ENCODE measurements at regions not wholly inside any gene's neighbourhood (a gene's known extent, or its start where the extent isn't known, plus 50 kb on each side); places are given as distances from the start of the nearest gene placed in this dataset.
"Not testable (repeated sequence)": the region's sequence is repeated elsewhere in the genome, so short reads cannot be mapped to it uniquely, and the experiment has no call there.

- not testable (repeated sequence) for DNase-seq
Observed at GRCh38 chr4:131883181-131883580, 1265.9 kb upstream of the PCDH10 start.

DNA sequence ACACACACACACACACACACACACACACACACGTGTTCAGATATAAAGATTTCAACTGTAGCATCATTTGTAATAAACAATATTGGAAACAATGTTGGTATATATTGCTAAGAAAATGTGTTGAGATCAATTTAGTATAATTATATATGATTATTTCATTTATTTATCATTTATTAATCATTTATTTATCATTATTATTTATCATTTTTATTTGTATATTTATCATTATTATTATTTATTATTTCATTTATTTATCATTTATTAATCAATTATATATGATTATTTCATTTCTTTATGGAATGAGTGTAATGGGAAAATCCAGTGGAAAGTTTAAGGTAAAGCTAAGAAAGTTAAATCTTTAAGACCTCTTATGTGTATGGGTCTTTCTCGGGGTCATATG, 1223.4 kb upstream of the PCDH10 start:
- DNase-seq, result not testable (repeated sequence)

GRCh38 chr4:131967646-131968045, 1181.4 kb upstream of the PCDH10 start:
- peak; percentile 56 for DNase-seq

GRCh38 chr4:131974730-131975129, 1174.4 kb upstream of the PCDH10 start:
- peak; percentile 13 for DNase-seq

GRCh38 chr4:131975276-131976132, 1173.6 kb upstream of the PCDH10 start:
- peak; percentile 6 for DNase-seq

DNA sequence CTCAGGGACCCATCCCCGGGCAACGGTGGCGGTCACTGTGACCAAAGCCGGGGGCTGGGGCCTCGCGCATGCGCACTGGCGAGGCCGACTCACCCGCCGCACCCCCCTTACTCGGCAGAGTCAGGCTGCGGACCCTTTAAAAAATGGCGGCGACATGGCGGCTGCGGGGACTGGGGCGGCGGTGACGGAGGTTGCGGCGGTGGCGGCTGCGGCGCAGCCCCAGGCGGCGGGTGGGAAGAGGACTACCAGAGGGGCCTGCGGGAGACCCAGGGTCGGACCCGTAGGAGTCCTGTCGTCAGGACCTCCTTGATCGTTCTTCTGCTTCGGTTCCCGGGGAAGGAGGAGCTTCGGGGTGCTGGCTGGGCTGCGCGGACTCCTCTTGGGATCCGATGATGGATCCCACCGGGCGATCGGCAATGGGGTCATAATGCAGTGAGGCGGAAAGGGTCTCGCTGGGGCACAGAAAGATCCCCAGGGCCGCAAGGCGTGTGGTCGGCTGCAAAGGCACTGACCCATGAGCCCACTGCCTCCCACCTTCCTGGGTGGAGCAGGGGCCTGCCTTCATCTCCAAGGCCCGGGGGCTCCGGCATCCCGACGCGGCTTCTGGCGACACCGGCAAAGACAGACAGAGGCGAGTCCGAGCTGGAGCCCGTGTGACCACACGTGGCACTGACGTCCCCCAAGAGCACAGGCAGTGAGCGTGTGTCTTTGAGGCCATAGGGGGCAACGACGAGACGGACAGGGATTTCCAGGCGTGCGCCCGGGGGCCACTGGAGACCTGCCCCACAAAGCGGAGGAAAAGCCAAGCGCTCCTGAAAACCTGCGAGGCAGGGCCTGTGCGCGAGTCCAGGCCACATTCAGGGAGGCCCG, 1172.7 kb upstream of the PCDH10 start:
- peak; percentile 21 for DNase-seq

GRCh38 chr4:131978120-131978519, 1171.0 kb upstream of the PCDH10 start:
- DNase-seq, result no peak

DNA sequence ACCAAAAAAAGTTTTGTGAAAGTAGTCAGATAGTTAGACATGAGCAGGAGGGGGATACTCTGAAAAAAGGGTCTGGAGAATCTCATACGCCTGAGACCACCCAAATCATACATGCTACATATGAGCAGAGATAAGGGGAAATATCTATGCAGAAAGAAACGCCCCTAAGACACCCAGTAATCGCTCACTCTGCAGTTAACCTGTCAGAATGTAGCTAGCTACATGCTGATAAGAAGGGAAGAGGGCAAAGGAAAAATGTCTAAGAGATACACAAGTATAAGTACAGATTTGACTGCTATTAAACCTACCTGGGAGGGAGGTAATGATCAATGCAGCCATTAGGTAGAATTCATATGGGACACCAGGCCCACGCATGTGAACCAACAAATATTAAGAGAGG, 1159.5 kb upstream of the PCDH10 start:
- no peak for DNase-seq

DNA sequence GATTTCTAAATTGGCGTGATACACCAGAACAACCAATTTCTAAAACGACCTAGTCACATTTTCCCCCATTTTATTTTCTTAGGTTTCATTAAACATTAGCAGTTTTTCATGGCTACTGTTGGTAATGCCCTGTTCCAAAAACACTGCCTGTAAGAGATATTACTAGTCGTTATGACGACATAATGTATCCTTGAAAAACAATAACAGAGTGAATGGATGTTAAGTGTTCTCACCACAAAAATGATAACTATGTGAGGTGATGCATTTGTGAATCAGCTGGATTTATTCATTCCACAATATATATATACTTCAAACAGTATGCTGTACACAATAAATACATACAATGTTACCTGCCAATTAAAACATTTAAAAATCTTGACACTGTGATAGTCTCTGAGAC, 1147.6 kb upstream of the PCDH10 start:
- peak; percentile 56 for DNase-seq

GRCh38 chr4:132003593-132003992, 1145.5 kb upstream of the PCDH10 start:
- no peak for DNase-seq

DNA sequence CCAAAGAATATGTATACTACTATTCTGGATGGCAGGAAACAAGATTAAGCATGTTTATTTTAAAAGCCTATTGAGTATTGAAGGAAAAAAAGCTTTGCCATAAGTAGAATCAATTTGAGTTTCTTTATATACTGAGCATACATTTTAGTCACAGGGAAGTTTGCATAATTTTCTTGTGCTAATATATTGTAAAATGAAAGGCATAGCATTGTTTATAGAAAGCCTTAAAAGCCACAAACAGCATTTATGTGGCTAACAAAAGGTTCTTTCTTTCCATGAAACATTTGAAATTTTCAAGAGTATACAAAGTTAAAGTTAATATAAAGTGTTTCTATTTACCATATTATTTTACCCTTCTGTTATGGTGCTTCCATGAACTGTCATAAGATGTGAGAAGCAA, 1133.8 kb upstream of the PCDH10 start:
- no peak for DNase-seq

DNA sequence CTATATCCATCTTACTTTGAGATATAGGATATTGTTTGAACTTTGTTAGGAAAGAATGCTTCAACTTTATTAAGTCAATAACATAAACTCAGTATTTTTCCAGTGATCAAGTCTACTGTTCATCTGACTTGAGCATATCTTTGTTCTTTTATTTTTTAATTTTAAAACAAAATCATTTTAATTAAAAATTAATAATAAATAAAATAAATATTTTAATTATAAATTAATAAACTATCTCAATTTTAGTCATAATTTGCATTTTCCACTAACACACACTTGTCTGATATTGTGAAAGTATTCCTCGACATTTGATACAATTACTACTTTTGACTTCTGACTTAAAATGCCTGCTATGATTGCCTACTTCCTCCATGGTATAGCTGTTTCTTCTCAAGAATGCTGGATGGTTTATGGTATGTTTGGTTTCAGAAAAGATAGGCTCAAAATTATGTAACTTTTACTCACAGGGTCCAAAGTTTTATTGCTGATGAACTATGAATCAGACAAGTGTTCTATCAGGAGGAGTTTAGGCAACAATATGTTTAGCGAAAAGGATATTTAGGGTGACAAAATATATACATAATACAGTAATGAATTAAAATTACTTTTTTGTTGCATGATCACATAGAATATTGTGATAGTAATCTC, 1132.3 kb upstream of the PCDH10 start:
- no peak for DNase-seq

- DNase-seq, result no peak
Observed at GRCh38 chr4:132026166-132026565, 1122.9 kb upstream of the PCDH10 start.

GRCh38 chr4:132026816-132027215, 1122.3 kb upstream of the PCDH10 start:
- no peak for DNase-seq

GRCh38 chr4:132056496-132056895, 1092.6 kb upstream of the PCDH10 start:
- peak; percentile 7 for DNase-seq

GRCh38 chr4:132059227-132059626, 1089.9 kb upstream of the PCDH10 start:
- no peak for DNase-seq

DNA sequence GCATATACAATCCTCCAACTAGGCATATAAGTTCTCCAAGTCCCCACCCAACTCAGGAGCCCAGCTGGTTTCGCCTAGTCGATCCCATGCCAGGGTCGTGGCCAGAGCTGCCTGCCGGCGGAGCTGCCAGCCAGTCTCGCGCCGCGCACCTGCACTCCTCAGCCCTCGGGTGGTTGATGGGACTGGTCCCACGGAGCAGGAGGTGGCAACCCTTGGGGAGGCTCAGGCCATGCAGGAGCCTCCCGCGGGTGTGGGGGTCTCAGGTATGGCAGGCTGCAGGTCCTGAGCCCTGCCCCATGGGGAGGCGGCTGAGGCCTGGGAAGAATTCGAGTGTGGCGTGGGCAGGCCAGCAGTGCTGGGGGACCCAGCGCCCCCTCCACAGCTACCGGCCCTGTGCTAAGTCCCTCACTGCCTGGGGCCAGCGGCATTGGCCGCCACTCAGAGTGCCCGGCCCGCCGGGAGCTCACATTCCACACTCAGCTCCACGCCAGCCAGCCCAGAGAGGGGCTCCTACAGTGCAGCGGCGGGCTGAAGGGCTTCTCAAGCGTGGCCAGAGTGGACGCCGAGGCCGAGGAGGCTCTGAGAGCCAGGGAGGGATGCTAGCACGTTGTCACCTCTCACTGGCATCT, 1086.4 kb upstream of the PCDH10 start:
- DNase-seq, result no peak

GRCh38 chr4:132063829-132064228, 1085.3 kb upstream of the PCDH10 start:
- peak; percentile 16 for DNase-seq

DNA sequence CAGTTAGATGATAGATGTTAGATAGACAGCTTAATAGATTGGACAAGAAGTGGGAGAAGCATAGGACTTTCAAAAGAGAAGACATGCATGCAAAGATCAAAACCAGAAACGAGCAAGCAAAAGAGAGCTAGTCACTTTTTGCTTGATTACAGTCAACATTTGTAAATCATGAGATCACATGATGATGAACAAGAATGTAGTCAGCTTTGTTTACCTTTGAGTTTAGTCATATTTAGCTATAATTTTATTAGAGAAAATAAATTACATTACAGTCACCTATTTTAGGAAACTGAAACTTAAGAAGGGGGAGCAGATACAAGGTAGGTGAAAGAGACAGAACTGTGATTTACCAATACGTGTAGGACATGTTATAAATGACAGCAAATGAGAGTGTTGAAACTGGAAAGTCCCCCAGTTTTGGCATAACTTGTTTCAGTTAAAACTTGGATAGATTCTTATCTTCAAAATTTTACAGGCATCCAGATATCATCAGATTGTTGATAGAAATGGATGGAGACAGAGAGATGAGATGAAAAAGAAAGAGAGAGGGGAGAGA, 1083.1 kb upstream of the PCDH10 start:
- DNase-seq, result peak; percentile 25

GRCh38 chr4:132071815-132072214, 1077.3 kb upstream of the PCDH10 start:
- DNase-seq, result peak; percentile 72

DNA sequence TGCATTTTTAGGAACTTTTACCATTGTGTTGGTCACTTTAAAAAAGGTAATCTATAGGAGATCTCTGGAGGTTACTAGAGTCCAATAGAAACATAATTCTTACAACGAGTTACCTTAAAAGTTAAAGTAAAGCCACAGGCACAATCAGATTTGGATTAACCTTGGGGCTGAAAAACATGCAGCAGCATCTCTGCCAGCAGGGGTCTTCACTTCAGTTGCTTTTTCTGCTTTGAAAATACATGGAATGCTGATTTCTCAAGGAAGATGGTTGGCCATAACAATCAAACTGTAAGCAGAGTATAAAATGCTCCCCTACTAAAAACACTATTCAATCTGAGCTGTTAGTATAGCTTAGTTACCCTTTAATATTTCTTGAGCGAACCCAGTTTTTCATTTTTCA, 1072.3 kb upstream of the PCDH10 start:
- no peak for DNase-seq

DNA sequence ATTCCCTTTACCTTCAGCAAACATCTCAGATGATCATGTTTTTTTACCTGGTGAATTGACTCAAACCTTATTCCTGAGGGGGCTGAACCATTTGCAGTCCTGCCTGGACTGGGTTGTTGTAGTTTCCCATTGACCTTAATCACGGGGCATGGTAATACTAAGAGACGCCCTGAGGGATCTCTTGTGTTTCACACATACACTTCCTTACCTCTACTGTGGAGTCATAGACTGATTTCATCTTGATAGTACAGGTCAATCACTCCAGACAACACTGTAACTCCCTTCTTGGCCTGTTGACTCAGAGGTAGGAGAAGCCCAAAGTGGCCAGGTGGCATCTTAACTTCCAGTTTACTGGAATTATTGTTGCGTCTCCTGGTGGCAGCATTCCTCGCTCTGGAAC, 1064.0 kb upstream of the PCDH10 start:
- no peak for DNase-seq
